ENCODE measurements at regions not wholly inside any gene's neighbourhood (a gene's known extent, or its start where the extent isn't known, plus 50 kb on each side); places are given as distances from the start of the nearest gene placed in this dataset.

GRCh38 chr11:109972181-109972715 lies 120.9 kb upstream of the ZC3H12C start:
- Histone ChIP-seq H3K4me1 (ENCODE audit: control insufficient read depth, insufficient read depth, low read length) (peaks cover 38% of the 10 kb centered on the region), H3K79me2 (ENCODE audit: control insufficient read depth, insufficient read depth, low read length) (no peaks in the 10 kb centered on the region), H3K36me3 (ENCODE audit: control insufficient read depth in 2 of 2, insufficient read depth in 2 of 2, low read length in 1 of 2) (no peaks in the 10 kb centered on the region), H3K9ac (ENCODE audit: control insufficient read depth, insufficient read depth, low read length) (no peak overlapping the region; the same call in 1 of the 2 replicates), H3K4me2 (ENCODE audit: control insufficient read depth, insufficient read depth) (peak overlapping the region; percentile 68), H2AFZ (ENCODE audit: control insufficient read depth, low read depth, low read length) (no peak overlapping the region), H3K27me3 (replicated peaks in 1 of 2; ENCODE audit: control insufficient read depth in 2 of 2, insufficient read depth in 2 of 2, low read length in 1 of 2) (no peaks in the 10 kb centered on the region), H3K27ac (ENCODE audit: control insufficient read depth, insufficient read depth) (peak overlapping the region; percentile 56), H4K20me1 (ENCODE audit: control insufficient read depth, insufficient read depth) (no peaks in the 10 kb centered on the region), H3K9me3 (replicated peaks; ENCODE audit: control insufficient read depth, insufficient read depth, low read length) (peaks cover 7% of the 10 kb centered on the region; the same call in 2 of the 3 replicates), H3K4me3 (peak overlapping the region; percentile 13; the same call in 1 of the 2 replicates)
- no peak for FAIRE-seq
- peak; percentile 71 for ATAC-seq
- 3% methylated on average over 7 of the region's 7 CpGs for WGBS (ENCODE audit: insufficient coverage, insufficient replicate concordance, low lambda C conversion rate, missing lambda C conversion rate)
- BruUV-seq (replicated peaks): no TSS peak
- POLR2A ChIA-PET: interaction anchor here (0.6 to 8.1 kb wide), 12 partner anchors 11 to 122 kb away, joined by 3 to 76 read pairs (median 13); partner anchors contain the start of gene ZC3H12C
- RAD21 ChIA-PET (ENCODE audit: unreplicated experiment): interaction anchor here (0.8 to 12.4 kb wide), 13 partner anchors 10 to 463 kb away, joined by 3 to 185 read pairs (median 30); partner anchors contain the start of gene ZC3H12C
- SMC1A ChIA-PET (ENCODE audit: uncharacterized antibody, unreplicated experiment): interaction anchor here (0.8 to 12.2 kb wide), 18 partner anchors 12 to 383 kb away, joined by 3 to 223 read pairs (median 12); no protein-coding TSS in a partner anchor
- in situ Hi-C loops (cut with MboI) (no loop called here), intact Hi-C loops (cut with micrococcal nuclease; ENCODE audit: unreplicated experiment) (loop anchor here (1.0 kb wide), 1 partner anchor 28 kb away; no protein-coding TSS in a partner anchor)
- peak; percentile 70 for DNase-seq (ENCODE audit: low read depth, low spot score)
- CTCF ChIA-PET: interaction anchor here (1.0 to 6.1 kb wide), 8 partner anchors 12 to 55 kb away, joined by 3 to 36 read pairs (median 8); no protein-coding TSS in a partner anchor
- TF ChIP-seq MAX (IDR thresholded peaks at IDR 0.05; ENCODE audit: low read depth, low read length) (0 out of 2 replicates have a peak, but pooled peaks have one; percentile 33), CREB1 (IDR thresholded peaks at IDR 0.05; ENCODE audit: low read depth) (0 out of 2 replicates have a peak, but pooled peaks have one; percentile 9), ZNF687 (IDR thresholded peaks at IDR 0.05) (0 out of 2 replicates have a peak, but pooled peaks have one; percentile 3), IKZF2 (IDR thresholded peaks at IDR 0.05) (peak; percentile 13 to 19; a peak in 1 of 4 replicates), MTA3 (IDR thresholded peaks at IDR 0.05; ENCODE audit: borderline replicate concordance, low read length) (no peak), SMAD5 (IDR thresholded peaks at IDR 0.05; ENCODE audit: low read depth) (no peak), ZNF24 (IDR thresholded peaks at IDR 0.05) (no peak), RUNX3 (IDR thresholded peaks at IDR 0.05; ENCODE audit: low read length) (peak; percentile 75), EP300 (IDR thresholded peaks at IDR 0.05; ENCODE audit: borderline replicate concordance in 1 of 2, control insufficient read depth in 1 of 2, low read depth in 2 of 2, low read length in 2 of 2) (peak; percentile 14 to 56; a peak in 3 of 4 replicates), LARP7 (IDR thresholded peaks at IDR 0.05) (no peak), MEF2B (IDR thresholded peaks at IDR 0.05; ENCODE audit: partially characterized antibody, poor library complexity, severe bottlenecking) (peak; percentile 80), RFX5 (IDR thresholded peaks at IDR 0.05; ENCODE audit: low read depth, low read length) (0 out of 2 replicates have a peak, but pooled peaks have one; percentile 37), TCF3 (IDR thresholded peaks at IDR 0.05; ENCODE audit: borderline replicate concordance, insufficient read depth, low read depth, low read length) (no peak), PAX5 (IDR thresholded peaks at IDR 0.05; ENCODE audit: borderline replicate concordance, low read depth, low read length) (peak; percentile 81), SKIL (IDR thresholded peaks at IDR 0.05; ENCODE audit: low read depth, poor library complexity, severe bottlenecking) (peak; percentile 64), POLR2AphosphoS5 (IDR thresholded peaks at IDR 0.05; ENCODE audit: low read length) (peak; percentile 62), TCF12 (IDR thresholded peaks at IDR 0.05; ENCODE audit: low read depth, low read length) (peak; percentile 73; the same call in 1 of the 2 replicates)
